GM18511 (cell line): ENCODE measurements at regions not wholly inside any gene's neighbourhood (a gene's known extent, or its start where the extent isn't known, plus 50 kb on each side); places are given as distances from the start of the nearest gene placed in this dataset.
"Not testable (repeated sequence)": the region's sequence is repeated elsewhere in the genome, so short reads cannot be mapped to it uniquely, and the experiment has no call there.

Experiments used
- ATAC-seq: cut with Tn5 transposase; IDR thresholded peaks from one replicate; pipeline ENCODE4 v1.9.1; 2021; ENCODE audit warnings: mild to moderate bottlenecking, moderate library complexity; ENCODE audit not compliant: unreplicated experiment

DNA sequence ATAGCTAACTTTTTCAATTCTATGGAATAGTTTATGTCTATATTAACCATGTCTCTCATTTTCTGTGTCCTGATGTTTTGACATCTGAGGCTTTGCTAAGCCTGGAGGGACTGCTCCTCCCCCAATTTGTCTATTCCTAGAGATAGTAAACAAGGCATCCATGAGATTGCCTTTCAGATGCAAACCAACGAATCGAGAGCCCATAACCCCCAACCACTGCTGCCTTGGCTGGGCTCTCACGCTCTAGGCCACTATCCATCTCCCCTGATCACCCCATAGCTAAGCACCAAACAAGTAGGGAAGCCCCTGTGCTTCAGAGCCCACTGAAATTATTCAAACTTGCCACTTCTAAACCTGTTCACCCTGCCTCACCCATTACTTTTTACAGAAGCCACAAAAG lies 437.7 kb downstream of the SETD4 start:
- no peak for ATAC-seq

DNA sequence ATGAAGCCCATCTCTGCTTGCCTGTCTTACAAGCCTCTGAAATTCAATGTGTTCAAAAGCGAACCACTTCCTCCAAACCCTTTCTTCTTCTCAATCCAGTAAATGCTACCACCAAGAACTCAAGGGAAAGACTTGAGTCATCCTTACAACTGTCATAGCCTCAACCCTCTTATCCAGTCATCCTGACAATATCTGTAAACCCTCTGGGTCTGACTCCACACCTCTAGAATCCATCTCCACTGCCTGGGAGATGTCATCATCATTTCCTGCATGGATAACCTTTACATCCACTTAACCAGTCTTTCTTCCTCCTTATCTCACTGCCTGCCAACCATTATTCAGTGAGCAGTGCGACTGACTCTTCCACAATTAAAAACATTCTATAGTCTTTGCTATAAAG lies 441.1 kb downstream of the SETD4 start:
- no peak for ATAC-seq

DNA sequence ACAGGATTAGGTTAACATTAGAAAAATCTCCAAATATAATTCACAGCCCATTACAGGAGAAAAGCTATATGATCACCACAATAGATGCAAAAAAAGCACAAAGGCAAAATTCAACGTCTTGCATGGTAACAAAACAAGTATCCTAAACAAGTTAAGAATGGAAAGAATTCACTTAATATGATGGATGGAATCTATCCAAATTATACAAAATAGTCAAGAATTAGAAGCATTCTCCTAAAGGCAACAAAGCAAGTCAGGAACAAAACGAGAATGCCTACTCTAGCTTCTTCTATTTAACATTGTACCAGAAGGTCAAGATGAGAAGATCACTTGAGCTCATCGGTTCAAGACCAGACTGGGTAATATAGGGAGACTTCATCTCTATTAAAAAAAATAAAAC lies 442.8 kb downstream of the SETD4 start:
- ATAC-seq = no peak

DNA sequence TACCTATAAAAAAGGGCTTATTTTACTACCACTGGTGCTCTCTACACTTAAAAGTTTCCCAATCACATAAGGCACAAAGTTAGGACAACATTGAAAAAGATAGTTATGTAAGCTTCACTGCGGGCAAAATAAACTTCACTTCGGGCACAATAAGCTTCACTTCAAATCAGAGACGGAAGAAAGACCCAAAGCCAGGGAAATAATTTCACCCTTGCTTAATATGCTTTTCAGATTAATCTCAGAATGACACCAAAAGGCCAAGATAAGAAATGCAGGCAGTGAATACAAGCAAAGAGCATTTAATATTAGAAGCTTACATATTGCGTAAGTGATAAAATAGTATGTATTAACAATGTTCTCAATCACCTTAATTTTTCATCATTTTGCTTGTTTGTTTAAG lies 444.2 kb downstream of the SETD4 start:
- ATAC-seq = no peak

DNA sequence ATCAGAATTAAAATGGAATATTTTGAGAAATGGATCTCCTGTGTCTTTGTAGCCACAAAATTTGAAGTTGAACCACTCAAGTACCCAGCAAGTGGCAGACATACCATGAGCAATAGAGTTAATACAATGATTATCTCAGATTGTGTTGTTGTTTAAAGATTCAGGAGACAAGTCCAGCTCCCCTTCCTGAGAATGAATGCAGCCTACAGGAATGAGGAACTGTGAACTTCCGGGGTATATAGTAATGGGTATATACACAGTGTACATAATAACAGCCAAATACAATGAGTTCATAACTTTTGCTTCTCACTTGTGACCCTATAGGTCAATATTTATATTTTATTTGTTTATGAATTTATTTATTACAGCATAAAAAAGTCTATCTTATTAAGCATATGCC lies 445.0 kb downstream of the SETD4 start:
- ATAC-seq = no peak

DNA sequence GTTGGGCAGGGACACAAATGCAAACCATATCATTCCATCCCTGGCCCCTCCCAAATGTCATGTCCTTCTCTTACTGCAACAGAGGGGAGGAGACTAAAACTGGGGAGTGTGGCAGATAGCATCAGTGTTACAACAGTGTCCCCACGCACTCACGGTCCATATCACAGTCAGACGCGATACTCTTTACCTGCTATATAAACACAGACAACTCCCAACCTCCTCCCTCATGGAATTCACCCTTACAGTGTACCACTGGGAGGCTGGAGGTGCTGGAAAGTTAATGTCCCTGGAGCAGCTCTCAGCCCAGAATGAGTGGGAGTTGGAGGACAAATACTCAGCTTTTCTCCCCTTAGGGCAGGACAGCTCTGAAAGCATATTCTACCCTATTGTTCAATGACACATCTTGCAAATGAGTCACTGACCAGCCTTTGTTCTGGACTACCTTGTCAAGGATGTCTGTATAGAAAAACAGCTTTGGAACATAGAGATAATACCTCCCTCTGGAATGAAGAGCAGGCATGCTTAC lies 445.9 kb downstream of the SETD4 start:
- no peak for ATAC-seq

DNA sequence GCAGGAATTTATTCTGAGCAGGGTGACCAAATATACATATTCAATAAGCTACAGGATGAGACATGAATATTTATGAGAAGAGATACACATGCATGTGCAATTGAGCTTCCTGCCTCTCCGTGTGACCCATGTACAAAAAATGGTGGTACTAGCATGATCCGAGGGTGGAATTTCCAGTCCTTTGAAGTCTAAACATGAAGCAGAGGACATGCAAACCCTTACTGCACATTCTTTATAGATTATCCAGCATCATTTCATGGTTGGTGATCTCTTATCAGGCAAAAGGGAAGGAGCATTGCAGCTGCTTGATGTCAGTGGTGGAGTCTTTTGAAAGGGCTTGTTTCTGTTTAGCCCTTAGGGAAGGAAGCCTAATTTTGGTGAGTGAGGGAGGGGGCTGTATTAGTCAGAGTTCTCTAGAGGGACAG lies 448.6 kb downstream of the SETD4 start:
- ATAC-seq = no peak

DNA sequence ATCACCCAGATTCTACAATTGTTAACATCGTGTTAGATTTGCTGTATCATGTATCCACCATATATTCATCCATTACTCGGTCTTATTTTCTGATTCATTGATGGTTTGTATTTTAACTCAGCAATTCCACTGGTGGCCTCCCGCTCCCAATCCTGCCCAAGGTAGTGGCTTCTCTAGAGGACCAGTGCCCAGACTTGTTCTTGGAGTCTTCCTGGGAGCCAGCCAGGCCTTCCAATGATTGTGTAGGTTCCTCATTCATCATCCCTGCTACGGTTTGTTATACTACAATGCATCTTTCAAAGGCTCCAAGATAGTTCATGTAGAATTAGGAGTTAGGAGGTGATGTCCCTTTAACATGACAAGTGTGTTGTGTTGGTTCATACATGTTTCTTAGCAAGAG lies 451.1 kb downstream of the SETD4 start:
- no peak for ATAC-seq

DNA sequence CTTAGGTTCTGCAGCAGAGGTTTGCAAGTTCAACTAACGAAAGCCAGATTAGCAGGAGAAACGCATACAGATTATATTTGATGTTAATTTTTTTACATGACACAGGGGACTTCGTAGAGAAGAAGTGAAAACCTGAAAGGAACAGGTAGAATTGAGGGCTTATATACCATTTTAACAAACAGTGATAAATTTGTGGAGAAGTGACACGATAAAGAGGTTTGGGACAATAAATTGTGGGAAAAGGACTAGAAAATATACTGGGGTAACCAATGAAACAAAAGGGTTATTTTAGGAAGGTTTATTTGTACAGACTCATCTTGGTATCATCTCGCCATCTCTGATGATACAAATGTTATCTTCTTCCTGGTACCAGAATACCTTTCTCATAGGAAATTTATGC lies 452.9 kb downstream of the SETD4 start:
- ATAC-seq = no peak

DNA sequence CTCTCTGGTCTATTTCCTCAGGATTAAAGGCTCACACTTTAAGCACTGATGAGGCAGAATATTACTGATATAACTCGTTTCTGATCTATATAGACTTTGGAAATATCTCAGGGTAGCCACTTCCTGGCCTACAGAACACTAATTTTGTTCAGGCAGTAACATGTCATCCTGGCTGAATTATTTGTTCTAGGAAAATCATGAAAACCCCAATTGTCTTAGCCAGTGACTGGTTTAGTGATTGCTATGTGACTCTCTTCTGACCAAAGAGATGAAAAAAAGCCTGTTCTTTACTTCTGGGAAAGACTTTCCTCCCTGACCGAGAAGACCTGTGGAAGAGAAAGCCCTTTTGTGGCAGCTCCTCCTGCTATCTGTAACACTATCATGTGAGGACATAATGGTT lies 453.7 kb downstream of the SETD4 start:
- no peak for ATAC-seq

DNA sequence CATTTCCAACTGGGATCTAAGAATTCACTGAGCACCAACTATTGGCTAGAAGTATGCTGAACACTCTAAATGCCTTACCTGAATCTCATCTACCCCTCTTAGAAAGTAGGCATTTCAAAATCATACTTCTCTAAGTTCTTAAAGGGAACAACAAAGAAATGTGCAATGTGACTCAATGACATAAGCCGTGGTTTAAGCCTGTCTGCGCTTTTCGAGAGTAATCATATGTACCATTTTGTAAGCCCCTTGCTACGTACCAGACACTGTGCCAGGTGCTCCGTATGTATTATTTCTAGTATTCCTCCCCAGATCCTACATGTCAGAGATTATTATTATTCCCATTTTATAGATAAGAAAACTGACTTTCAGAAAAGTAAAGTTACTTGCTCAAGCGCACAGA lies 454.2 kb downstream of the SETD4 start:
- no peak for ATAC-seq

DNA sequence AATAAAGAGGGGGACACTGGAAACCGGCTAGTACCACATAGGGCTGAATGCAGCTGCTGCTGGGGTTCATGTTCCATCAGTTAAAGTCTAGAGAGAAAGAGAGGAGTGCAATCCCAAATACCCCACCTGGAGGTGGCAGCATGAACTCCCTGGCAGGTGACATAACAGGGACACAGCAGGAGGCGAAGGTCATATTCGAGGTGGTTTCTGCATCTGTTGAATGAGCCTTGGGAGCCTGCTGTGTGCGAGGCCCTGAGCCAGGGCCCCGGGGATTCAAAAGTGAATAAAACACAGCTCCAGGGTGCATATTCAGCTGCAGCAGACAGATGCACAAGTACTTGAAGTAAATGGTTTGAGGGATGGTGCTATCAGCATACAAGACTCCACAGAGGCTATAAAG lies 456.8 kb downstream of the SETD4 start:
- ATAC-seq = no peak

DNA sequence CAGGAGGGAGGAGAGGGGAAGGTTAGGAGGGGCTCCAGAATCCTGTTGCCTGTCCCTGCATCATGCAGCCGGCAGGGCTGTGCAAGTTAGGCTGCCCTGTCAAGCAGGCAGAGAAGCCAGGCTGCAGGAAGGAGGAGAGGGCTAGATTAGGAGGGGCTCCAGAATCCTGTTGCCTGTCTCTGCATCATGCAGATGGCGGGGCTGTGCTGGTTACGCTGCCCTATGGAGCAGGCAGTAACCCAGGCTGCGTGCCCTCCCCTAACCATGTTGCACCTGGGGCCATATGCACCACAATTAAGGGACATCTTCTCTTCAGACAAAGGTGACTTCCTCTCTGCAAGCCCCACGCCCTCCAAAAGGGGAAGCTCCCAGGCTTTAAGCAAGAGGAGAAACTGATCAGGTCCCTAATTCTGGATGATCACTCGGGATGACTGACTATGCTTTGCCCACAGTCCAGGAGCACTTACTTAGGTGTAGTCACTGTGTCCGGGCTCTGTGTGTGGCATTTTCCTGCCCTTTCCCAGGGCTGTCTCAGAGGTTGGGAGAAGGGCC lies 457.4 kb downstream of the SETD4 start:
- ATAC-seq = no peak

DNA sequence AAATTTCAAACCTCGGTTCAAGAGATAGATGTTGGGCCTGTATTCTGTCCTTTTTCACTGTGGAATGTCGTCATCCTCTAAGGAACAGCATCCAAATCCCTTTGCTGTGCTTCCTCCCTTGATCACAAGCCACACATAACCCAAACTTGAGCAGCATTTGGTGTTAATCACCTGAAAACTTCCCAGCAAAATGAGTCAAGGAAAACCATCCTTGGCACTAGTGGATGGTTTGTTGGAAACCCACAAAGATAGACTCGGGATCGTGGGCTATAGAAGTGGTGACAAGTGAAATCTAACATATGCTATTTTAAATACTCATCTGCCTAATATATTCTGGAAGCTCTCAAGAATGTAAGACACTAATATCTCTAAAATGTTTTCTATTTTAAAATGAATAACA lies 459.1 kb downstream of the SETD4 start:
- ATAC-seq = no peak

DNA sequence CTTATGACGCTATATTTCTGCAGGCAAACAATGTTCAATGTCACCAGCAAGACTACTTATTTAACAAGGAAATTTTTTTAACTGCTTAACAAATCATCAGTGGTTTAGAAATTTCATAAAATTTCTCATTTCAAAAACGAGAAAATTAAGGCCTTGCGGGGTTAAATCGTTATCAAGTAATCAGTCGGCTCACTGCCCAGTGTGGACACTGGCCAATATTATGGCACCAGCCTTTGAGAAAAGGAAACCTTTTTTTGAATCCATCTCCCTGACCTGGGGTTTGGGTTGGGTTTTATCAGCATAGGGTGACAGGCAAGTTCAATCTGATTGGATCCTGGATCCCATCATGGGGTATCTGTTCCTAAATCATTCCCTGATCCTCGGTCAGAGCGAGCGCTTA lies 461.2 kb downstream of the SETD4 start:
- ATAC-seq = no peak

DNA sequence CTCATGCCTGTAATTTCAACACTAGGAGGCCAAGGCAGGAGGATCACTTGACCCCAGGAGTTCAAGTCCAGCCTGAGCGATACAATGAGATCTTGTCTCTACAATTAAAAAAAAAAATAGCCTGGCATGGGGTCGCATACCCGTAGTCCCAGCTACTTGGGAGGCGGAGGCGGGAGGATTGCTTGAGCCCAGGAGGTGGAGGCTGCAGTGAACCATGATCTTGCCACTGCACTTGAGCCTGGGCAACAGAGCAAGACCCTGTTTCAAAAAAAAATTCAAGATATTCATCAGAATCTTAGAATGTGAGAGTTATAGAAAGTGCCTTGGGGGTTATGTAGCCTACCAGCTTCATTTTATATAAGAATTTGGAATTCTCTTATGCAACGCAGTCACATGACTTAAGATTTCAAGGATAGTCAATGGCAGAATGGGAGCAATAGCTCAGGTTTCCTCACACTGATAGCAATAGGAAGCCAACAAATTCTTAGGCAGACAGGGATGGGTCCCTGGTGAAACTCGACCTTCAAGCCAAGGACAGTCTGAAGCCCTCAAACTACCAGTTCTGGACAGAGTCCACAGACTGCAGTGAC lies 462.5 kb downstream of the SETD4 start:
- no peak for ATAC-seq

DNA sequence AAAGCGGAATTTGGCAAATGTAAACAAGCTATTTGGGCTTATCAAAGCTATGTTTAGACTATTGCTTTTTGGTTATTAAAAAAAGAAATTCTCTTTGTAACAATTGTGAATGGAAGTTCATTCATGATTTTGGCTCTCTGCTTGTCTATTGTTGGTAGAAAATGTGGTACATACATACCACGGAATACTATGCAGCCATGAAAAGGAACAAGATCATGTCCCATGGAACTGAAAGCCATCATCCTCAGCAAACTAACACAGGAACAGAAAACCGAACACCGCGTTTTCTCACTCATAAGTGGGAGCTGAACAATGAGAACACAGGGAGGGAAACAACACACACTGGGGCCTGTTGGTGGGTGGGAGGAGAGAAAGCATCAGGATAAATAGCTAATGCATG lies 465.4 kb downstream of the SETD4 start:
- ATAC-seq = no peak

DNA sequence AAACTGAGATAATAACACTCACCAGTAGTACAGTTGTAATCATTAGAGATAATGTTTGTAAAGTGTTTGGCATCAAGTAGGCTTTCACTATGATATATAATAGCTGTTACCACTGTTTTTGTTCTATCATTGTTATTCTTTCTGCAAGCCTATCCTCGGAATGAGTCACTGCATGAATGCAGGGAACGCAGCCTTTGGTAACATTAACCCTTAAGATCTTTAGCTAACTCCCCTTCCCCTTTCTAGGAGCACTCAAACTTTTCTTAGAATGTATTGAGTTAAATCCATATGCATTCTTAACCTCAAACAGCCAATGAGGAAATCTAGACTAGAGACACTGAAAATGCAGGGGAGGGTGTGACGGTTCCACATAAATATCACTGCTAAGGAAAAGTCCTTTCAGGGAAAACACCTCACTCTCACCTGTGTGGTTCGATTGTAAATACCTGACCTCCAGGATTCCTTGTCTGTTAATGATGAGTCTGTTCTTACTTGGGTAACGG lies 467.3 kb downstream of the SETD4 start:
- no peak for ATAC-seq

DNA sequence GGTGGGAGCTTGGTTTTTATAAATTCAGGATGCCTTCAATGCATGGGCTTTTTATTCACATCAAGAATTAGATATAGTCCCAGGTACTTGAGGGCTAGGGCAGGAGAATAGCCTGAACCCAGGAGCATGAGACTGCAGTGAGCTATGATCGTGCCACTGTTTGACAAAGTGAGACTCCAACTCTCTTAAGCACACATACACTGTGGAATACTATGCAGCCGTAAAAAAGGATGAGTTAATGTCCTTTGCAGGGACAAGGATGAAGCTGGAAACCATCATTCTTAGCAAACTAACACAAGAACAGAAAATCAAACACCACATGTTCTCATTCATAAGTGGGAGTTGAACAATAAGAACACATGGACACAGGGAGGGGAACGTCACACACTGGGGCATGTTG lies 470.0 kb downstream of the SETD4 start:
- not testable (repeated sequence) for ATAC-seq

DNA sequence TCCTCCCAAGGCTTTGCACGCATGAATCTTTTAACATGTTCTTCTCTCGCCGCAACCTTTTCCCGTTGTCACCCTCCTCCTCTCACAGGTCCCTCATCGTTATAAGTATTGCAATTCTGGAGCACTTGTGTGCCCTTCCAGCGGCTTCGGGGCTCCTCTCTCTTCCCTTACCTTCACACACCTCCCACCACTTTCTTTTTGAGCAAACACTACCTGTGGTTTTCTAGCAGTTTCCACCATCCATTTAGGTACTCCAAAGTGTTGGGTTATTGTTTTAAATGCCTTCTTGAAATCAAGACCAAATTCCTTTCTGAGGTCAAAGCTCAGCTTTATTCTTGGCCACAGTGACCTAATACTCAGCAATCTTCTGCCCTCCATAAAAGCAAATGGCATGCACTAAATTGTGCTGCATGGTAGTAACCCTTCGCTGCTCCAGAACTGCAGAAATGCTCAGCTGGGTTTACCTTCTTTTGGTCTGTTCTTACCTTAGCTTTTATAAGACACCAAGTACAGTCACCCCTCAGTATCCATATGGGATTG lies 472.4 kb downstream of the SETD4 start:
- ATAC-seq = no peak

DNA sequence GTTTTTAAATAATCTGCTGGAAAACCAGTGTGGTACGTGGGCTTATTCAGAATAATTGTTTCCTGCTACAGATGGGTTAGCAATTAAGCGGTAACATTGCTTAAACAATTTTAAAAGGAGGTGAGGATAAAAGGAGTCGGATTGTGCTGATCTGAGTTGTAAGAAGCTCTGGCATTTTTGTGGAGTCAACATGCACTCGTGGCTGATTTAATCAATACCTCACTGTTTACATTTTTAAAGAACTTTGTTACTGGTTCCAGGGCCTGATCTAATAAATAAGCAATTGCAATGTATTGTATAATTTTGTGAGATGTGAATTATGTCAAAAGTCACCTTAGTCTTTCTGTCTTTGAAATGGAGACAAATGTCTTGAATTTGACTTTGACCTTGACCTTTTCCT lies 474.0 kb downstream of the SETD4 start:
- ATAC-seq = no peak

DNA sequence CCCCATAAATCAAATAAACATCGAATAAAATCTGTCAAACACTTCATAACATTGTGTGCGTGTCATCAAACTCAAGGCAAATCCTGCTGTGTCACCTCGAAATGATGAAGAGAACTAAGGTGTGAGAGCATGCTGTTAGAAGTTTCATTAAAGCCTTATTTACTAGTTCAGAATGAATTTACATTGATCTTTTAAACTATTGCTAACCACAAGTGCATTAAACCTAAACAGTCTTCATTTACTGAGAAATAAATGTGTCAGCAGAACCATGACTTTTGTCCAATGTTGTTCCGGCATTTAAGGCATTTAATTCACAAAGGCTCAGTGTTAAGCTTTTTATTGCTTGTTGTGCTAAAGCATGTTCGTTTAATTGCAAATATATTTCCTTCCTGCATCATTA lies 474.4 kb downstream of the SETD4 start:
- no peak for ATAC-seq

DNA sequence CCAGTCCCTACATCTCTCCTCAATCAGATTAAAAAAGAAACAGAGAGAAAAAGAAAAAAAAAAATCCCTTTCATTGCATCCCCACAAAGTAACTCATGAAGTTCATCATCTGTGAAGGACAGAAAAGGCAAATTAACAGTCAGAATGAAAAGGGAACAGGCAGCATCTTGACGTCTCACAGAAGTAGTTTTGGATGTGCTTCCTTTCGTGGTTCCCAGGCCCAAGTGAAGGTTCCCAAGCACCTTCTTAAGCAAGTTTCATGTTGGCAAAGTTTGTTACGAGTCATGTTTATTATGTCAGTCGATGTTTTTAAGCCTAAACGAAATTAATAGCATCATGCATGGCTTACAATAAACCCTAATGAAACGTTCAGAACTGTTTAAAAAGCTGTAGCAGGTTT lies 475.2 kb downstream of the SETD4 start:
- ATAC-seq = no peak
